ENCODE measurements at regions not wholly inside any gene's neighbourhood (a gene's known extent, or its start where the extent isn't known, plus 50 kb on each side); places are given as distances from the start of the nearest gene placed in this dataset.
"Not testable (repeated sequence)": the region's sequence is repeated elsewhere in the genome, so short reads cannot be mapped to it uniquely, and the experiment has no call there.

- H3K4me3 ChIP-seq (ENCODE audit: low read depth, low read length): no peak overlapping the region
- no peak for TF ChIP-seq CTCF (IDR thresholded peaks at IDR 0.05; ENCODE audit: low read depth, low read length)
Measured at GRCh38 chrX:139002319-139002718, 290.8 kb upstream of the FGF13 start.

GRCh38 chrX:138996268-138996667 is 284.8 kb upstream of the FGF13 start:
- TF ChIP-seq CTCF (IDR thresholded peaks at IDR 0.05; ENCODE audit: low read depth, low read length): no peak
- no peak overlapping the region for H3K4me3 ChIP-seq (ENCODE audit: low read depth, low read length)

DNA sequence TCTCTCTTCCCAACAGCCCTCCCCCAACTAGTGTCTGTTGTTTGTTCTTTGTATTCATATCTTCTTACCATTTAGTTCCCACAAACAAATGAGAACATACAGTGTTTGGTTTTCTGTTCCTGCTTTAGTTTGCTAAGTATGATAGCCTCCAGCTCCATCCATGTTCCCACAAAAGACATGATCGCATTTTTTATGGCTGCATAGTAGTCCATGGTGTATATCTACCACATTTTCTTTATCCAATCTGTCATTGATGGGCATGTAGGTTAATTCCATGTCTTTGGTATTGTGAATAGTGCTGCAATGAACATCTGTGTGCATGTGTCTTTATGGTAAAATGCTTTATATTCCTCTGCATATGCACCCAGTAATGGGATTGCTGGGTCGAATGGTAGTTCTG is 283.9 kb upstream of the FGF13 start:
- no peak for TF ChIP-seq CTCF (IDR thresholded peaks at IDR 0.05; ENCODE audit: low read depth, low read length)
- no peak overlapping the region for H3K4me3 ChIP-seq (ENCODE audit: low read depth, low read length)

GRCh38 chrX:138990425-138990824 is 278.9 kb upstream of the FGF13 start:
- not testable (repeated sequence) for H3K4me3 ChIP-seq (ENCODE audit: low read depth, low read length)

GRCh38 chrX:138986866-138987265 is 275.3 kb upstream of the FGF13 start:
- TF ChIP-seq CTCF (IDR thresholded peaks at IDR 0.05; ENCODE audit: low read depth, low read length): no peak

DNA sequence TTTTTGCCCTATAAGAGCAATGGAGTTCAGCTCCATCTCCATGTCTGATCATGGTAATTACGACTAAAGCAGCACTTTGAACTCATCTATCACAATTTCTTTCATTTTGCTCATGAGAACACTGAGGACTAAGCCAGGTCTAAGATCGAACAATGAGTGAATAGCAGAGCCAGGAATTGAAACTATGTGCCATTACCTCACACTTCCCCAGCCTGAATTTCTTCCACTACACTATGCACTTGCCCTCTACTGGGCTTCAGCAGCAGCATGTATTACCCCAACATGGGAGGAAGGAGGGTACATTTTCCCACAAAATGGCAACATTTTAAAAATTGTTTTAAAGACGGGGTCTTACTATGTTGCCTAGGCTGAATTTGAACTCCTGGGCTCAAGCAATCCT is 274.7 kb upstream of the FGF13 start:
- TF ChIP-seq CTCF (IDR thresholded peaks at IDR 0.05; ENCODE audit: low read depth, low read length): no peak
- H3K4me3 ChIP-seq (ENCODE audit: low read depth, low read length): no peak overlapping the region

More at GRCh38 chrX:138986866-138987265, 275.3 kb upstream of the FGF13 start:
- no peak overlapping the region for H3K4me3 ChIP-seq (ENCODE audit: low read depth, low read length)

DNA sequence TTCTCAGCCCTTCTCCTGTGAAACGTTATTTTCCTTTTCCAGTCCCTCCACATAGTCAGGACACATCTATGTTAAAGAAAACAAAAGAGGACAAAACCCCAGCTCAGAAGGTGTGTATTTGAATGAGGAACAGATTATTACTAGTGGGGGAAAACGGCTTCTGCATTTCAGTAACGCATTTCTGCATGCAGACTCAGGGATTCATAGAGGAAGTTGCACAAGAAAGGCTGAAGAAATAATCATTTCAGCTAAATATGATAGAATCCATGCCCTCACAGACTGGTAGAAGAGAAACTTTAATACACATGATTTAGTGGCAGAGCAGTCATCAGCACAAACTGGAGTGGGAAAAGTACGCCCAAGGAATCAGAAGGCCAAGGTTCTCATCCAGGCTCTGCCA is 270.8 kb upstream of the FGF13 start:
- H3K4me3 ChIP-seq (ENCODE audit: low read depth, low read length): no peak overlapping the region
- no peak for TF ChIP-seq CTCF (IDR thresholded peaks at IDR 0.05; ENCODE audit: low read depth, low read length)

DNA sequence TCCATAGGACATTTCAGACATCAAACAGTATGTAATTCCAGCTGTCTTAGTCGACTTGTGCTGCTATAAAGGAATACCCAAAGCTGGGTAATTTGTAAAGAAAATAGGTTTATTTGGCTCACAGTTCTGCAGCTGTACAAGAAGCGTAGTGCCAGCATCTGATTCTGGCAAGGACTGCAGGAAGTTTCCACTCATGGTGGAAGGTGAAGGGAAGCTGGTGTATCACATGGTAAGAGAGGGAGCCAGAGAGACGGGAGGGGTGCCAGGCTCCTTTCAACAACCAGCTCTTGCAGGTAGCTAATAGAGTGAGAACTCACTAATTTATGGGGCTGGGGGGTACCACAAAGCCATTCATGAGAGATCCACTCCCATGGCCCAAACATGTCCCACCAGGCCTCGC is 253.0 kb upstream of the FGF13 start:
- H3K4me3 ChIP-seq (ENCODE audit: low read depth, low read length): no peak overlapping the region
- no peak for TF ChIP-seq CTCF (IDR thresholded peaks at IDR 0.05; ENCODE audit: low read depth, low read length)

DNA sequence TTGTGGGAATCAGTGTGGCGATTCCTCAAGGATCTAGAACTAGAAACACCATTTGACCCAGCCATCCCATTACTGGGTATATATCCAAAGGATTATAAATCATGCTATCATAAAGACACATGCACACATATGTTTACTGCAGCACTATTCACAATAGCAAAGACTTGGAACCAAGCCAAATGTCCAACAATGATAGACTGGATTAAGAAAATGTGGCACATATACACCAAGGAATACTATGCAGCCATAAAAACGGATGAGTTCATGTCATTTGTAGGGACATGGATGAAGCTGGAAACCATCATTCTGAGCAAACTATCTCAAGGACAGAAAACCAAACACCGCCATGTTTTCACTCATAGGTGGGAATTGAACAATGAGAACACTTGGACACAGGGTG is 250.9 kb upstream of the FGF13 start:
- not testable (repeated sequence) for H3K4me3 ChIP-seq (ENCODE audit: low read depth, low read length)

All from WI38 (cell line).